IMR-90 (cell line): ENCODE measurements at regions not wholly inside any gene's neighbourhood (a gene's known extent, or its start where the extent isn't known, plus 50 kb on each side); places are given as distances from the start of the nearest gene placed in this dataset.

Experiments used
- ATAC-seq: fragments of 200-7000 bp; cut with Tn5 transposase; 2 replicates; pipeline ENCODE4 v1.9.1; 2020; ENCODE audit warnings: low read depth, mild to moderate bottlenecking, moderate library complexity
- BruUV-seq: library from RNA; stranded (reverse); fragments of 400-500 nt; replicated peaks from 2 replicates; lab custom pipeline; 2021; lab: Mats Ljungman, UMichigan
- CTCF ChIA-PET: fragments of 300-600 bp; formaldehyde crosslinking; extraction: SDS; loops from one replicate; lab custom pipeline; 2021; ENCODE audit warnings: antibody characterized with exemption; lab: Yijun Ruan, JAX
- POLR2A ChIA-PET: fragments of 300-600 bp; sonication (Branson Sonifier 250); formaldehyde crosslinking; loops from one replicate; lab custom pipeline; 2022; ENCODE audit warnings: antibody characterized with exemption; ENCODE audit not compliant: unreplicated experiment; lab: Charles Lee
- DNase-seq: peaks from one replicate; pipeline ENCODE4 v3.0.0; 2013
- H2AFZ ChIP-seq: replicated peaks from 2 replicates; pipeline ENCODE3; 2013; ENCODE audit warnings: low read length, mild to moderate bottlenecking; ENCODE audit not compliant: poor library complexity
- H2AK5ac ChIP-seq: 2 replicates; pipeline ENCODE4 v1.6.1; 2013; ENCODE audit warnings: low read depth, low read length, inconsistent platforms
- H2AK9ac ChIP-seq: replicated peaks from 2 replicates; pipeline ENCODE3; 2013; ENCODE audit warnings: mild to moderate bottlenecking, low read depth, low read length, moderate library complexity; ENCODE audit not compliant: poor library complexity
- H2BK120ac ChIP-seq: 2 replicates; pipeline ENCODE4 v1.6.1; 2013; ENCODE audit warnings: low read depth, low read length, inconsistent platforms
- H2BK15ac ChIP-seq: 3 replicates; pipeline ENCODE4 v1.6.1; 2013; ENCODE audit warnings: low read depth, low read length, inconsistent platforms
- H2BK20ac ChIP-seq: 2 replicates; pipeline ENCODE4 v1.6.1; 2013; ENCODE audit warnings: low read depth, mild to moderate bottlenecking, inconsistent platforms, low read length, moderate library complexity
- H2BK5ac ChIP-seq: 2 replicates; pipeline ENCODE4 v1.6.1; 2013; ENCODE audit warnings: mild to moderate bottlenecking, low read depth, low read length, inconsistent platforms; ENCODE audit not compliant: poor library complexity, severe bottlenecking
- H3K14ac ChIP-seq: replicated peaks from 2 replicates; pipeline ENCODE4 v1.6.1; 2013; ENCODE audit warnings: low read depth, low read length, inconsistent platforms
- H3K18ac ChIP-seq: 2 replicates; pipeline ENCODE4 v1.6.1; 2013; ENCODE audit warnings: low read depth, low read length, control low read depth
- H3K23ac ChIP-seq: 2 replicates; pipeline ENCODE4 v1.6.1; 2013; ENCODE audit warnings: low read depth, low read length, inconsistent platforms
- H3K27ac ChIP-seq: 2 replicates; pipeline ENCODE4 v1.5.1; 2013; ENCODE audit warnings: mild to moderate bottlenecking, control low read depth, low read length; ENCODE audit not compliant: insufficient read depth
- H3K27me3 ChIP-seq: 2 replicates; pipeline ENCODE4 v1.6.1; 2013; ENCODE audit warnings: low read length; ENCODE audit not compliant: control insufficient read depth, insufficient read depth
- H3K36me3 ChIP-seq: 2 replicates; pipeline ENCODE4 v1.6.1; 2013; ENCODE audit warnings: low read length, mixed read lengths; ENCODE audit not compliant: control insufficient read depth, insufficient read depth
- H3K4ac ChIP-seq: 2 replicates; pipeline ENCODE4 v1.6.1; 2013; ENCODE audit warnings: low read depth, low read length, inconsistent platforms
- H3K4me1 ChIP-seq: 2 replicates; pipeline ENCODE4 v1.6.1; 2013; ENCODE audit warnings: low read length, mixed read lengths; ENCODE audit not compliant: control insufficient read depth, insufficient read depth
- H3K4me2 ChIP-seq: 2 replicates; pipeline ENCODE4 v1.6.1; 2013; ENCODE audit warnings: low read depth, mild to moderate bottlenecking, control low read depth, low read length, moderate library complexity
- H3K4me3 ChIP-seq: 2 replicates; pipeline ENCODE4 v1.5.1; 2013; ENCODE audit warnings: low read depth, mild to moderate bottlenecking, control low read depth, low read length, moderate library complexity; ENCODE audit not compliant: insufficient read depth
- H3K56ac ChIP-seq: 2 replicates; pipeline ENCODE4 v1.6.1; 2013; ENCODE audit warnings: low read length, inconsistent platforms; ENCODE audit not compliant: insufficient read depth; ENCODE audit errors: extremely low read depth
- H3K79me1 ChIP-seq, 2 experiments: 2 replicates each; pipeline ENCODE4 v1.6.1; 2013; ENCODE audit warnings: low read length in 2 of 2, inconsistent platforms in 1 of 2, low read depth in 1 of 2
- H3K9ac ChIP-seq: 2 replicates; pipeline ENCODE4 v1.6.1; 2013; ENCODE audit warnings: low read depth, low read length, control low read depth
- H3K9me1 ChIP-seq: 2 replicates; pipeline ENCODE4 v1.6.1; 2013; ENCODE audit warnings: low read length, inconsistent platforms; ENCODE audit not compliant: insufficient read depth
- H3K9me3 ChIP-seq: 2 replicates; pipeline ENCODE4 v1.6.1; 2013; ENCODE audit warnings: low read length; ENCODE audit not compliant: control insufficient read depth, insufficient read depth
- H4K20me1 ChIP-seq: 2 replicates; pipeline ENCODE4 v1.6.1; 2013; ENCODE audit warnings: low read length, inconsistent platforms; ENCODE audit not compliant: insufficient read depth
- H4K5ac ChIP-seq: 2 replicates; pipeline ENCODE4 v1.6.1; 2013; ENCODE audit warnings: mild to moderate bottlenecking, low read depth, low read length, control low read depth
- H4K8ac ChIP-seq, 2 experiments: 2 replicates each; pipeline ENCODE4 v1.6.1; 2013; ENCODE audit warnings: low read depth in 2 of 2, low read length in 2 of 2, control low read depth in 1 of 2, inconsistent platforms in 1 of 2
- H4K91ac ChIP-seq: 2 replicates; pipeline ENCODE4 v1.6.1; 2013; ENCODE audit warnings: low read depth, low read length, inconsistent platforms; ENCODE audit not compliant: insufficient read depth
- BHLHE40 ChIP-seq: fragments of 150-350 bp; IDR thresholded peaks from 2 replicates; pipeline ENCODE4 v1.6.1; 2016; ENCODE audit warnings: mild to moderate bottlenecking, low read depth, low read length
- CEBPB ChIP-seq: IDR thresholded peaks from 2 replicates; pipeline ENCODE4 v1.6.1; 2012; ENCODE audit warnings: low read depth, low read length, improper control_type of control experiment
- CHD1 ChIP-seq: IDR thresholded peaks from 2 replicates; pipeline ENCODE4 v1.6.1; 2012; ENCODE audit warnings: low read depth, low read length, improper control_type of control experiment
- CTCF ChIP-seq: conservative IDR thresholded peaks from 2 replicates; pipeline ENCODE4 v1.5.1; 2012; ENCODE audit warnings: mild to moderate bottlenecking, low read depth, low read length, improper control_type of control experiment
- ELK1 ChIP-seq: fragments of 150-350 bp; IDR thresholded peaks from 2 replicates; pipeline ENCODE4 v1.6.1; 2016; ENCODE audit warnings: low read depth, mild to moderate bottlenecking, low read length, moderate library complexity, borderline replicate concordance
- FOS ChIP-seq: fragments of 150-350 bp; IDR thresholded peaks from 2 replicates; pipeline ENCODE4 v1.6.1; 2016; ENCODE audit warnings: low read depth, low read length
- MAFK ChIP-seq: IDR thresholded peaks from 2 replicates; pipeline ENCODE4 v1.6.1; 2012; ENCODE audit warnings: low read depth, low read length, improper control_type of control experiment
- MAZ ChIP-seq: IDR thresholded peaks from 2 replicates; pipeline ENCODE4 v1.6.1; 2012; ENCODE audit warnings: low read depth, mild to moderate bottlenecking, low read length, improper control_type of control experiment, moderate library complexity, borderline replicate concordance
- MXI1 ChIP-seq: IDR thresholded peaks from 2 replicates; pipeline ENCODE4 v1.6.1; 2012; ENCODE audit warnings: low read depth, mild to moderate bottlenecking, low read length, moderate library complexity, borderline replicate concordance
- NFE2L2 ChIP-seq: fragments of 150-350 bp; IDR thresholded peaks from 2 replicates; pipeline ENCODE4 v1.6.1; 2016; ENCODE audit warnings: low read depth, mild to moderate bottlenecking, low read length
- POLR2A ChIP-seq: IDR thresholded peaks from 2 replicates; pipeline ENCODE4 v1.6.1; 2012; ENCODE audit warnings: mild to moderate bottlenecking, low read depth, low read length
- RAD21 ChIP-seq: IDR thresholded peaks from 2 replicates; pipeline ENCODE4 v1.6.1; 2012; ENCODE audit warnings: low read length, improper control_type of control experiment
- RCOR1 ChIP-seq: IDR thresholded peaks from 2 replicates; pipeline ENCODE4 v1.6.1; 2012; ENCODE audit warnings: mild to moderate bottlenecking, low read length, improper control_type of control experiment; ENCODE audit not compliant: insufficient replicate concordance
- RFX5 ChIP-seq: IDR thresholded peaks from 2 replicates; pipeline ENCODE4 v1.8.0; 2012; ENCODE audit warnings: low read depth, mild to moderate bottlenecking, low read length, moderate library complexity
- SMC3 ChIP-seq: fragments of 150-350 bp; IDR thresholded peaks from 2 replicates; pipeline ENCODE4 v1.6.1; 2016; ENCODE audit warnings: low read depth, mild to moderate bottlenecking, antibody characterized with exemption, low read length, moderate library complexity
- WGBS, 2 experiments: methylation state at CpG; one replicate each; pipeline versions ENCODE4 v1.1.5 to v1.1.7; 2013; ENCODE audit warnings: missing lambda C conversion rate in 2 of 2; ENCODE audit not compliant: insufficient read length in 1 of 2; ENCODE audit errors: extremely low coverage in 2 of 2; 5-methylcytosine and 5-hydroxymethylcytosine counted together
- dilution Hi-C: fragments of 300-500 bp; cut with HindIII; formaldehyde crosslinking; loops from one replicate; pipeline ENCODE4 v1.14.3; 2018; ENCODE audit warnings: low sequenced_read_pairs; ENCODE audit not compliant: unreplicated experiment
- in situ Hi-C: fragments of 300-500 bp; cut with MboI; formaldehyde crosslinking; loops from 3 replicates; pipeline ENCODE4 v1.14.3; 2019; ENCODE audit warnings: low sequenced_read_pairs, inconsistent platforms, mixed read lengths
- intact Hi-C: fragments of 100-400 bp; cut with micrococcal nuclease; formaldehyde crosslinking; loops from 2 replicates; pipeline ENCODE4 v1.10.0; 2022
- TF ChIP-seq, protein P1 (sequence below): fragments of 150-350 bp; IDR thresholded peaks from 2 replicates; pipeline ENCODE4 v1.6.1; 2017; ENCODE audit warnings: mild to moderate bottlenecking, antibody characterized with exemption, low read length, low read depth

GRCh38 chr9:16282718-16283117, 587.8 kb downstream of the BNC2 start:
- 0 out of 2 replicates have a peak overlapping the region, but pooled peaks have one; percentile 6 for H2AK5ac ChIP-seq
- H2BK120ac ChIP-seq = no peak overlapping the region
- H3K79me1 ChIP-seq = no peaks in the 10 kb centered on the region
- no CpG with 5 or more reads among the region's 9 CpGs for WGBS, 2 experiments
- no peak for DNase-seq
- no peak overlapping the region for H3K9ac ChIP-seq
- BruUV-seq = no TSS peak
- H4K5ac ChIP-seq = peak overlapping the region; percentile 24; the same call in 1 of the 2 replicates
- H2BK20ac ChIP-seq = no peak overlapping the region
- H3K36me3 ChIP-seq = no peaks in the 10 kb centered on the region
- peaks cover 4% of the 10 kb centered on the region; the same call in 1 of the 2 replicates for H3K9me3 ChIP-seq
- POLR2A ChIA-PET = no interaction called here
- no peak overlapping the region for H2BK5ac ChIP-seq
- no peak overlapping the region for H3K23ac ChIP-seq
- H2AK9ac ChIP-seq = no peak overlapping the region
- H4K20me1 ChIP-seq = no peaks in the 10 kb centered on the region
- CTCF ChIA-PET = no interaction called here
- H3K9me1 ChIP-seq = no peaks in the 10 kb centered on the region
- in situ Hi-C loops (no loop called here), intact Hi-C loops (no loop called here), dilution Hi-C loops (no loop called here)
- no peak overlapping the region for H2BK15ac ChIP-seq
- no peak overlapping the region for H4K8ac ChIP-seq
- H3K4me2 ChIP-seq = no peak overlapping the region
- no peak overlapping the region for H3K4ac ChIP-seq
- no peak overlapping the region for H3K14ac ChIP-seq
- H3K4me1 ChIP-seq = peaks cover 10% of the 10 kb centered on the region
- H4K91ac ChIP-seq = no peak overlapping the region; the same call in 1 of the 2 replicates
- TF ChIP-seq ELK1 (no peak), MAFK (no peak), CHD1 (no peak), RAD21 (no peak), MXI1 (no peak), FOS (no peak), POLR2A (no peak), NFE2L2 (no peak), SMC3 (no peak), CTCF (no peak), MAZ (no peak), RFX5 (no peak), CEBPB (no peak), BHLHE40 (no peak), RCOR1 (no peak)
- TF ChIP-seq, protein P1, sequence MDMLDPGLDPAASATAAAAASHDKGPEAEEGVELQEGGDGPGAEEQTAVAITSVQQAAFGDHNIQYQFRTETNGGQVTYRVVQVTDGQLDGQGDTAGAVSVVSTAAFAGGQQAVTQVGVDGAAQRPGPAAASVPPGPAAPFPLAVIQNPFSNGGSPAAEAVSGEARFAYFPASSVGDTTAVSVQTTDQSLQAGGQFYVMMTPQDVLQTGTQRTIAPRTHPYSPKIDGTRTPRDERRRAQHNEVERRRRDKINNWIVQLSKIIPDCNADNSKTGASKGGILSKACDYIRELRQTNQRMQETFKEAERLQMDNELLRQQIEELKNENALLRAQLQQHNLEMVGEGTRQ = no peak
- peak; percentile 9; the same call in 1 of the 2 replicates for ATAC-seq
- H3K56ac ChIP-seq = no peak overlapping the region
- H3K27ac ChIP-seq = peak overlapping the region; percentile 76; the same call in 1 of the 2 replicates
- peak overlapping the region; percentile 15 for H3K18ac ChIP-seq
- H2AFZ ChIP-seq = no peak overlapping the region
- H3K4me3 ChIP-seq = no peak overlapping the region
- no peaks in the 10 kb centered on the region; the same call in 1 of the 2 replicates for H3K27me3 ChIP-seq
